Brain microvascular endothelial cell (primary cell): ENCODE measurements at regions not wholly inside any gene's neighbourhood (a gene's known extent, or its start where the extent isn't known, plus 50 kb on each side); places are given as distances from the start of the nearest gene placed in this dataset.

Experiments
- DNase-seq: peaks from one replicate; pipeline ENCODE4 v3.0.0-alpha.2; 2020
- H3K27ac ChIP-seq: fragments of 250-450 bp; sonication (Bioruptor Pico); 2 replicates; pipeline ENCODE4 v1.5.1; 2020; ENCODE audit warnings: mild to moderate bottlenecking, moderate library complexity
- H3K27me3 ChIP-seq: fragments of 250-450 bp; sonication (Bioruptor Pico); replicated peaks from 2 replicates; pipeline ENCODE4 v1.5.1; 2020; ENCODE audit warnings: mild to moderate bottlenecking
- H3K36me3 ChIP-seq: fragments of 250-450 bp; sonication (Bioruptor Pico); replicated peaks from 2 replicates; pipeline ENCODE4 v1.5.1; 2020; ENCODE audit warnings: mild to moderate bottlenecking
- H3K4me3 ChIP-seq: 2 replicates; pipeline ENCODE4 v1.5.1; 2011; ENCODE audit warnings: low read depth, mild to moderate bottlenecking, control low read depth, low read length, moderate library complexity
- in situ Hi-C: cut with HindIII; loops from 2 replicates; pipeline ENCODE4 v1.10.0; 2017; ENCODE audit warnings: low sequenced_read_pairs, low pct_ligation_motif_present
- TF ChIP-seq, protein P1 (sequence below): IDR thresholded peaks from 2 replicates; pipeline ENCODE4 v1.5.1; 2011; ENCODE audit warnings: low read depth, mild to moderate bottlenecking, moderate library complexity, low read length, control low read depth, inconsistent platforms; ENCODE audit errors: missing control alignments

DNA sequence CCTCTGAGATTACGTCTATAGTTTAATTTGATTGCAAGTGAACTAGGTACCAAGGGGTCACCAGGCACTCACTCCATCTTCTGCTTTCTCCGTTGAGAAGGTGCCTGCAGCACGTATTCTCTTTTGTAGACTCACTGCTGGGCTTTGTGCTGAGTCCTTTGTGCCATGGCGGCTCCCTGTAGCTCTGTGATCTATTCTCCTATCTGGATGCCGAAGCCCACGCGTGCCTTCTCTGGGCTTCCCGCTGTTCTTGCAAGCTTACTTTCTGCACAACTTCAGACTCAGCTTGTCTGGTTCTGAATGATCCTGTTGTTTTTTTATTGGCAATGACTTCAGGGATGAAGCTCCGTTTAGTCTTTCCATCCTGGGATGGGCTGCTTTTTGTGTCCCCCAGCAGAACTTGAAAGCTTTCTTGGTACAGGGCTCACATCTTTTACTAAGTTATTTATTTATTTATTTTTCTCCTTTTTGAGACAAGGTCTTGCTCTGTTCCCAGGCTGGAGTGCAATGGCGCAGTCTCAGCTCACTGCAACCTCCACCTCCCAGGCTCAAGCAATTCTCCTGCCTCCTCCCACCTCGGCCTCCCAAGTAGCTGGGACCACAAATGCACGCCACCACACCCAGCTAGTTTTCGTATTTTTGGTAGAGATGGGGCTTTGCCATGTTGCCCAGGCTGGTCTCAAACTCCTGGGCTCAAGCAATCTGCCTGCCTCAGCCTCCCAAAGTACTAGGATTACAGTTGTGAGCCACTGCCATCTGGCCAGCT is 100.9 kb upstream of the NKX1-1 start:
- Histone ChIP-seq H3K27ac (no peak overlapping the region), H3K36me3 (no peaks in the 10 kb centered on the region), H3K4me3 (no peak overlapping the region), H3K27me3 (peaks cover 2% of the 10 kb centered on the region)
- in situ Hi-C loops, result no loop called here
- DNase-seq, result no peak
- TF ChIP-seq, protein P1, sequence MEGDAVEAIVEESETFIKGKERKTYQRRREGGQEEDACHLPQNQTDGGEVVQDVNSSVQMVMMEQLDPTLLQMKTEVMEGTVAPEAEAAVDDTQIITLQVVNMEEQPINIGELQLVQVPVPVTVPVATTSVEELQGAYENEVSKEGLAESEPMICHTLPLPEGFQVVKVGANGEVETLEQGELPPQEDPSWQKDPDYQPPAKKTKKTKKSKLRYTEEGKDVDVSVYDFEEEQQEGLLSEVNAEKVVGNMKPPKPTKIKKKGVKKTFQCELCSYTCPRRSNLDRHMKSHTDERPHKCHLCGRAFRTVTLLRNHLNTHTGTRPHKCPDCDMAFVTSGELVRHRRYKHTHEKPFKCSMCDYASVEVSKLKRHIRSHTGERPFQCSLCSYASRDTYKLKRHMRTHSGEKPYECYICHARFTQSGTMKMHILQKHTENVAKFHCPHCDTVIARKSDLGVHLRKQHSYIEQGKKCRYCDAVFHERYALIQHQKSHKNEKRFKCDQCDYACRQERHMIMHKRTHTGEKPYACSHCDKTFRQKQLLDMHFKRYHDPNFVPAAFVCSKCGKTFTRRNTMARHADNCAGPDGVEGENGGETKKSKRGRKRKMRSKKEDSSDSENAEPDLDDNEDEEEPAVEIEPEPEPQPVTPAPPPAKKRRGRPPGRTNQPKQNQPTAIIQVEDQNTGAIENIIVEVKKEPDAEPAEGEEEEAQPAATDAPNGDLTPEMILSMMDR, result no peak

DNA sequence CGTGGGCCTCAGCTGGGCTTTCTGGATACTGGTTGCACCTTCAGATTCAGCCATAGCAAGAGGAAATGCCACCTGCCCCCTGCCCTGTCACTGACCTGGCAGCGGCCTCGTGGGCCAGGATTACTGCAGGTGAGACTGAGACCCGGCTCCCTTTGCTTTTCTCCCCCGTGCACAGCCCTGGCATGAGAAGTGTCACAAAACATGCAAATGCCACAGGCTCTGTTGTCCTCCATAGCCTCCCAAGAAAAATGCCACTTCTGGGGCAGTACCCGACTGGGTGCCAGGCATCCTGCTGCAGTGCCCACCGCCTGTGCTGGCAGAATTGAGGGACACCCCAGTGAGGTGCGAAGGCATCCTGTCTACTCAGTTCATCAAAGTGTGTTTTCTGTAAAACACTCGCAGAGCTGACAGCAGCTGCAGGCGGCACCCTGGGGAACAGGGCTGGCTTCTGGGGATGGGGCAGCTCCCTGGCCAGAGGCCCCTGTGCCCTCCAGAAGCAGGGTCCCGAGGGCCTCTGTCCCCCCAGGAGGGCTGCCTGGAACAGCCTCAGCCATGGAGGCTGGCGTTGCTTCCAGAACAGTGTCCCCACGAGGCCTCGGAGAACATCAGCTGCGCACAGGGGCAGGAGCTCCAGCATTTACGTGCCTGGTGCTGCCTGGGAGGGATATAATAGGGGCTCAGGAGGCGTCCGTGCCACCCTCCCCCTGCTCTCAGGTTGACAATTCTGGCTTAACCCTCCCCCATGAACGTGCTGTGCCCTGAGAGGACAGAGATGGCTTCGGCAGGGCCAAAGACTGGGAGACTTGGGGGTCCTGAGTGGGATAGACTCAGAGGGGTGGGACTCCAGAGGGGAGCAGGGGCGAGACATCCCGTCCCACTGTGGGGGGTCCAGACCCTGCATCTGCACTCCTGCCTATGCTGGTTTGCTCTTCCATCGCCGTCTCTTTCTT is 99.5 kb upstream of the NKX1-1 start:
- Histone ChIP-seq H3K27me3 (peaks cover 2% of the 10 kb centered on the region), H3K27ac (no peak overlapping the region), H3K4me3 (no peak overlapping the region), H3K36me3 (no peaks in the 10 kb centered on the region)
- TF ChIP-seq, protein P1, result no peak
- no peak for DNase-seq
- in situ Hi-C loops, result no loop called here

DNA sequence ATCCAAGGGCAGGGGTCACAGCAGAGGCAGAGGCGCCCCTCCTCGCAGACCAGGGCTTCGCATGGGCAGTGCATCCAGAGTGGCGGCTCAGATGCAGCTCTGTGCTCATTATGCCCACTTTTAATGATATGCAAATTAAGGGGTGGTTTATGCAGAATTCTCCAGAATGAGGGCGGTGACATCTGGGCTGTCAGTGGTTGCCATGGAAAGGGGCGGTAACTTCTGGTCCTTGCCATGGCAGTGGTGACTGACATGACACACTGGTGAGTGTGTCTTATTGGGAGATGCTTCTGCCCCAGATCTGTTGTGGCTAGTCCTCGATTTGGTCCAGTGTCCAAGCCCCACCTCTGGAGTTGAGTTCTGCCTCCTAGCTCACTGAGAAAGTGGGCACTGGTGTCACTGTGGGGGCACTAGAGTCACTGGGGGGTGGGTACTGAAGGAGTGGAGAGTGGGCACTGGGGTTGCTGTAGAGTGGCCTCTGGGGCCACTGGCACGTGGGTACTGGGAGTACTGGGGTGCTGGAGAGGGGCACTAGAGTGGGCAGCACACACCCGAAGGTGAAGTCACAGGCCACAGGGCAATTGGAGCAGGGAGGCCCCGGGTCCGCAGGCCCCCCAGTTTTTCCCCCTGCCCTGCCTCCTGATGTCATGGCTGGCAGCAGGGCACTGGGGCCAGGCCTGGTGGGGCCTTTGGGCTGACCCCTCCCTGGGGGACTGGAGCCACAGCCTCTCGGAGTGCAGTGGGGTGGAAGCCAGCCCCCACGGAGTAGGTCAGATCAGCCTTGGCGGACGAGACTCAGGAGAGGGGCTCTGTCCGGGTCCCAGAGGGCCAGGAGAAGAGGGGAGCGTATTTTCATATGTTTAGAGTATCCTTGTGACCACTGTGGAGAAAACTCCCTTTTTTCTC is 98.6 kb upstream of the NKX1-1 start:
- no peak overlapping the region for H3K27ac ChIP-seq
- in situ Hi-C loops, result no loop called here
- H3K27me3 ChIP-seq, result peaks cover 2% of the 10 kb centered on the region
- TF ChIP-seq, protein P1, result no peak
- DNase-seq, result no peak
- no peak overlapping the region for H3K4me3 ChIP-seq
- H3K36me3 ChIP-seq, result no peaks in the 10 kb centered on the region

DNA sequence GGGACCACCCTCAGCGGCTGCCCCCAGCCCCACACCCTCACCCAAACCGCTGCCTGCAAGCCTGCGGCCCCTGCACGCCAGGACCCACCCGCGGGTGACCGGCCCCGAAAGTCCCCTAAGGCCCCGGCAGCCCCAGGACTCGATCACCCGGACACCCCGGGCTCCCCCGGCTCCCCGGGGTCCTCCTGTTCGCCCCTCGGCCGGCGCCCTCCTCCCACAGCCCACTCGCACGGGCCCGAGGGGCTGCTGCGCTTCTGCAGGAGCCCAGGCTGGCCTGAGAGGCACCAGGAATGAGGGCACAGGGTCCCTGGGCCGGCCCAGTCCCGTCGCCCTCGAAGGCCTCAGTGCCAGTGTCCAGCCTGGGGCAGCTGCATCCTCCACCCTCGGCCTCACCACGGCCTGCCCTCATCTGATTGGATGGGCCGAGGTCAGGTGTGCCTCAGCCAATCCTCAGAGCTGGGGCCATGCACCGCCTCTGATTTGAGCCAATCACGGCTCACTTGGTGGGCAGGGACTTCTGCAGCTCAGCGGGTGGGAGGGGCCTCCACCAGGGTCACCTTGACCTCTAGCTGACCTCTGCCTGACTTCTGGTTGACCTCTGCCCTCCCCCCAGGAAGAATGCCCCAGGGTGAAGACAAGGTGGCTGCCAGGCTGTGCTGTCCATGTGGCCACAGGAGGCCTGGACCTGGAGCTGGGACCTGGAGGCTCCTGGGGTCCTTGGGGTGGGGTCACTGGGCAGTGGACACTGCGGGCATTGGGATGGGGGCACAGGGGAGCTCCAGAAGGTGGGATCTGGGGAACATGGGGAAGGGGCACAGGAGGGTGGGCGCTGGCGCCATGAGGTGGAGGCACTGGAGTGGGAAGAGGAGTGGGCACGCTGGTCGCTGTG is 97.6 kb upstream of the NKX1-1 start:
- Histone ChIP-seq H3K27ac (no peak overlapping the region), H3K36me3 (no peaks in the 10 kb centered on the region), H3K27me3 (peaks cover 2% of the 10 kb centered on the region), H3K4me3 (no peak overlapping the region)
- TF ChIP-seq, protein P1, result no peak
- in situ Hi-C loops, result no loop called here
- no peak for DNase-seq

DNA sequence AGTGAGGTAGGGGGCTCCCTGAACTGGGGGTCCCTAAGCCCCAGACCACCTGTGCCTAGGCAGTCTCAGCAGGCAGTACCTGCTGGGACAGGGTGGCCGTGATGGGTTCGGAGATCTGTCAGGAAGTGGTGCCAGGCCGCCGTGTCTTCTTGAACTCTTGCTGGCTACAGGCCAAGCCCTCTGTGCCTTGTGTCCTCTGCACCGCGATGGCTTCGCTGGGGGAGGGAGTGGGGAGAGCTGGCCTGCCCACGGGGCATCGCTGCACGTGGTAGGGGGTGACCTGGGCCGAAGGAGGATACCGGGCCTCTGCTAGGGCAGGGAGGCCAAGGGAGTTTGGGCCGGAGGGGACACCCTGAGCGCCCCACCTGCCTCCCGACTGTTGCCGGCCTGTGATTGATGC is 96.7 kb upstream of the NKX1-1 start:
- peaks cover 2% of the 10 kb centered on the region for H3K27me3 ChIP-seq
- TF ChIP-seq, protein P1, result no peak
- H3K4me3 ChIP-seq, result no peak overlapping the region
- H3K27ac ChIP-seq, result no peak overlapping the region
- no peaks in the 10 kb centered on the region for H3K36me3 ChIP-seq
- in situ Hi-C loops, result no loop called here
- no peak for DNase-seq
